ENCODE measurements at regions not wholly inside any gene's neighbourhood (a gene's known extent, or its start where the extent isn't known, plus 50 kb on each side); places are given as distances from the start of the nearest gene placed in this dataset.

GRCh38 chr2:194257095-194257494, 1399.9 kb upstream of the SLC39A10 start:
- Histone ChIP-seq H3K4me1 (ENCODE audit: low read length) (peaks cover 22% of the 10 kb centered on the region), H3K4me3 (ENCODE audit: low read length) (no peak overlapping the region), H2AFZ (ENCODE audit: low read depth, low read length) (no peak overlapping the region), H3K27me3 (ENCODE audit: low read depth, low read length) (no peaks in the 10 kb centered on the region), H3K9me3 (ENCODE audit: insufficient read depth, low read length) (no peaks in the 10 kb centered on the region), H3K79me2 (ENCODE audit: low read length) (no peaks in the 10 kb centered on the region), H3K36me3 (replicated peaks; ENCODE audit: low read depth, low read length) (peaks cover 4% of the 10 kb centered on the region), H4K20me1 (ENCODE audit: insufficient read depth, low read length) (no peaks in the 10 kb centered on the region), H3K9ac (ENCODE audit: low read length) (no peak overlapping the region), H3K4me2 (ENCODE audit: low read length) (no peak overlapping the region), H3K27ac (ENCODE audit: low read length) (no peak overlapping the region)
- TF ChIP-seq, protein P1, sequence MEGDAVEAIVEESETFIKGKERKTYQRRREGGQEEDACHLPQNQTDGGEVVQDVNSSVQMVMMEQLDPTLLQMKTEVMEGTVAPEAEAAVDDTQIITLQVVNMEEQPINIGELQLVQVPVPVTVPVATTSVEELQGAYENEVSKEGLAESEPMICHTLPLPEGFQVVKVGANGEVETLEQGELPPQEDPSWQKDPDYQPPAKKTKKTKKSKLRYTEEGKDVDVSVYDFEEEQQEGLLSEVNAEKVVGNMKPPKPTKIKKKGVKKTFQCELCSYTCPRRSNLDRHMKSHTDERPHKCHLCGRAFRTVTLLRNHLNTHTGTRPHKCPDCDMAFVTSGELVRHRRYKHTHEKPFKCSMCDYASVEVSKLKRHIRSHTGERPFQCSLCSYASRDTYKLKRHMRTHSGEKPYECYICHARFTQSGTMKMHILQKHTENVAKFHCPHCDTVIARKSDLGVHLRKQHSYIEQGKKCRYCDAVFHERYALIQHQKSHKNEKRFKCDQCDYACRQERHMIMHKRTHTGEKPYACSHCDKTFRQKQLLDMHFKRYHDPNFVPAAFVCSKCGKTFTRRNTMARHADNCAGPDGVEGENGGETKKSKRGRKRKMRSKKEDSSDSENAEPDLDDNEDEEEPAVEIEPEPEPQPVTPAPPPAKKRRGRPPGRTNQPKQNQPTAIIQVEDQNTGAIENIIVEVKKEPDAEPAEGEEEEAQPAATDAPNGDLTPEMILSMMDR (IDR thresholded peaks at IDR 0.05; ENCODE audit: low read depth, low read length) = no peak
- TF ChIP-seq EZH2phosphoT487 (IDR thresholded peaks at IDR 0.05; ENCODE audit: low read depth) = no peak

- Histone ChIP-seq H3K4me3 (ENCODE audit: low read length) (peak overlapping the region; percentile 60), H3K9me3 (ENCODE audit: insufficient read depth, low read length) (no peaks in the 10 kb centered on the region), H3K9ac (ENCODE audit: low read length) (0 out of 2 replicates have a peak overlapping the region, but pooled peaks have one; percentile 10), H3K79me2 (ENCODE audit: low read length) (no peaks in the 10 kb centered on the region), H3K27me3 (ENCODE audit: low read depth, low read length) (no peaks in the 10 kb centered on the region), H3K4me1 (ENCODE audit: low read length) (peaks cover 22% of the 10 kb centered on the region), H4K20me1 (ENCODE audit: insufficient read depth, low read length) (no peaks in the 10 kb centered on the region), H2AFZ (ENCODE audit: low read depth, low read length) (peak overlapping the region; percentile 40; the same call in 1 of the 2 replicates), H3K36me3 (replicated peaks; ENCODE audit: low read depth, low read length) (peaks cover 4% of the 10 kb centered on the region), H3K27ac (ENCODE audit: low read length) (peak overlapping the region; percentile 24), H3K4me2 (ENCODE audit: low read length) (peak overlapping the region; percentile 53)
- no peak for TF ChIP-seq EZH2phosphoT487 (IDR thresholded peaks at IDR 0.05; ENCODE audit: low read depth)
- TF ChIP-seq, protein P1 (IDR thresholded peaks at IDR 0.05; ENCODE audit: low read depth, low read length) = no peak
Measured at GRCh38 chr2:194253528-194254259, 1403.3 kb upstream of the SLC39A10 start.

DNA sequence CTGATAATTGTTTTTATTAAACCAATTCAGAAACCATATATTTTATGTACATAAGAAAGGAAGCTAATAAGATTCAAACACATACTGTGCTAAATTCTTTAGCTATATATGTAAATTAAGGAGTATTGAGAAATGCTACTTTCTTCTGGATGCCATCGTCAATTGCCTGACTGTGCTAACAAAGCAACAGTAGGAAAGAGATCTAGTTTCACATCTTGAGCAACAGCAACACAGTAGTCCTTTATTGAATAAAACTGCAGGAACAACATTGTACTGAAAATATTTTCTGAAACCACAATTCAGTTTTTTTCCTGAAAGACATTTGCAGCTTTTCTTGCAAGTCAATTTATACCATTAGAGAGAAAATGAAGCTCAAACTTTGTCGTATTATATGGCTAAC, 1404.9 kb upstream of the SLC39A10 start:
- Histone ChIP-seq H2AFZ (ENCODE audit: low read depth, low read length) (no peak overlapping the region), H3K4me3 (ENCODE audit: low read length) (no peak overlapping the region), H3K4me2 (ENCODE audit: low read length) (no peak overlapping the region), H3K27ac (ENCODE audit: low read length) (no peak overlapping the region), H3K79me2 (ENCODE audit: low read length) (no peaks in the 10 kb centered on the region), H4K20me1 (ENCODE audit: insufficient read depth, low read length) (no peaks in the 10 kb centered on the region), H3K9ac (ENCODE audit: low read length) (no peak overlapping the region), H3K27me3 (ENCODE audit: low read depth, low read length) (no peaks in the 10 kb centered on the region), H3K9me3 (ENCODE audit: insufficient read depth, low read length) (no peaks in the 10 kb centered on the region), H3K36me3 (replicated peaks; ENCODE audit: low read depth, low read length) (peaks cover 4% of the 10 kb centered on the region), H3K4me1 (ENCODE audit: low read length) (peaks cover 22% of the 10 kb centered on the region)
- TF ChIP-seq EZH2phosphoT487 (IDR thresholded peaks at IDR 0.05; ENCODE audit: low read depth) = no peak
- TF ChIP-seq, protein P1 (IDR thresholded peaks at IDR 0.05; ENCODE audit: low read depth, low read length) = no peak

- TF ChIP-seq EZH2phosphoT487 (IDR thresholded peaks at IDR 0.05; ENCODE audit: low read depth) = no peak
- H3K4me1 ChIP-seq (ENCODE audit: low read length) = no peaks in the 10 kb centered on the region
- H2AFZ ChIP-seq (ENCODE audit: low read depth, low read length) = no peak overlapping the region
- H3K79me2 ChIP-seq (ENCODE audit: low read length) = no peaks in the 10 kb centered on the region
- no peak overlapping the region for H3K27ac ChIP-seq (ENCODE audit: low read length)
- no peaks in the 10 kb centered on the region for H3K27me3 ChIP-seq (ENCODE audit: low read depth, low read length)
- no peak overlapping the region for H3K9ac ChIP-seq (ENCODE audit: low read length)
- no peak overlapping the region for H3K4me2 ChIP-seq (ENCODE audit: low read length)
- H3K4me3 ChIP-seq (ENCODE audit: low read length) = no peak overlapping the region
- no peaks in the 10 kb centered on the region for H3K9me3 ChIP-seq (ENCODE audit: insufficient read depth, low read length)
- no peaks in the 10 kb centered on the region for H3K36me3 ChIP-seq (replicated peaks; ENCODE audit: low read depth, low read length)
- H4K20me1 ChIP-seq (ENCODE audit: insufficient read depth, low read length) = no peaks in the 10 kb centered on the region
Measured at GRCh38 chr2:194232600-194232999, 1424.4 kb upstream of the SLC39A10 start.
